HG03139 (cell line): ENCODE measurements at regions not wholly inside any gene's neighbourhood (a gene's known extent, or its start where the extent isn't known, plus 50 kb on each side); places are given as distances from the start of the nearest gene placed in this dataset.

ENCODE experiments used
- ATAC-seq: cut with Tn5 transposase; IDR thresholded peaks from one replicate; pipeline ENCODE4 v1.9.1; 2021; ENCODE audit not compliant: unreplicated experiment

GRCh38 chr3:161444694-161445077 is 51.9 kb upstream of the OTOL1 start:
- no peak for ATAC-seq

- ATAC-seq, result no peak
Measured at GRCh38 chr3:161443921-161444693, 52.5 kb upstream of the OTOL1 start.

- no peak for ATAC-seq
Measured at GRCh38 chr3:161430307-161430706, 59.0 kb upstream of the SPTSSB start.

- ATAC-seq, result no peak
Measured at GRCh38 chr3:161427347-161427746, 56.0 kb upstream of the SPTSSB start.

- ATAC-seq, result no peak
Measured at GRCh38 chr3:161426758-161427157, 55.4 kb upstream of the SPTSSB start.

- ATAC-seq, result peak; percentile 55
Measured at GRCh38 chr3:161423911-161424522, 52.7 kb upstream of the SPTSSB start.

GRCh38 chr3:161422171-161422700 is 50.9 kb upstream of the SPTSSB start:
- ATAC-seq, result no peak
